ENCODE measurements at regions not wholly inside any gene's neighbourhood (a gene's known extent, or its start where the extent isn't known, plus 50 kb on each side); places are given as distances from the start of the nearest gene placed in this dataset.

- Histone ChIP-seq H3K9me3 (ENCODE audit: low read depth) (no peaks in the 10 kb centered on the region), H3K27ac (no peak overlapping the region), H3K4me1 (ENCODE audit: low read depth) (no peaks in the 10 kb centered on the region), H3K36me3 (no peaks in the 10 kb centered on the region), H3K4me3 (no peak overlapping the region), H3K27me3 (no peaks in the 10 kb centered on the region)
- no peak for TF ChIP-seq CTCF (IDR thresholded peaks at IDR 0.05; ENCODE audit: low read depth, low read length)
- no peak for DNase-seq (ENCODE audit: low read depth in 1 of 2, low spot score in 1 of 2)
Observed at GRCh38 chr16:79509211-79509631, 91.3 kb downstream of the MAF start.

GRCh38 chr16:79508294-79508693 is 92.2 kb downstream of the MAF start:
- Histone ChIP-seq H3K4me3 (no peak overlapping the region), H3K27ac (no peak overlapping the region), H3K4me1 (ENCODE audit: low read depth) (no peaks in the 10 kb centered on the region), H3K27me3 (no peaks in the 10 kb centered on the region), H3K36me3 (no peaks in the 10 kb centered on the region), H3K9me3 (ENCODE audit: low read depth) (no peaks in the 10 kb centered on the region)
- TF ChIP-seq CTCF (IDR thresholded peaks at IDR 0.05; ENCODE audit: low read depth, low read length), result no peak
- no peak for DNase-seq (ENCODE audit: low read depth in 1 of 2, low spot score in 1 of 2)

GRCh38 chr16:79505344-79505743 is 95.2 kb downstream of the MAF start:
- no peaks in the 10 kb centered on the region for H3K36me3 ChIP-seq
- TF ChIP-seq CTCF (IDR thresholded peaks at IDR 0.05; ENCODE audit: low read depth, low read length), result no peak
- H3K27ac ChIP-seq, result no peak overlapping the region
- H3K4me1 ChIP-seq (ENCODE audit: low read depth), result no peaks in the 10 kb centered on the region
- DNase-seq (ENCODE audit: low read depth in 1 of 2, low spot score in 1 of 2), result no peak
- no peaks in the 10 kb centered on the region for H3K27me3 ChIP-seq
- no peaks in the 10 kb centered on the region for H3K9me3 ChIP-seq (ENCODE audit: low read depth)
- H3K4me3 ChIP-seq, result no peak overlapping the region

- no peaks in the 10 kb centered on the region for H3K36me3 ChIP-seq
- H3K27ac ChIP-seq, result no peak overlapping the region
- no peaks in the 10 kb centered on the region for H3K9me3 ChIP-seq (ENCODE audit: low read depth)
- TF ChIP-seq CTCF (IDR thresholded peaks at IDR 0.05; ENCODE audit: low read depth, low read length), result no peak
- no peaks in the 10 kb centered on the region for H3K27me3 ChIP-seq
- no peak for DNase-seq (ENCODE audit: low read depth in 1 of 2, low spot score in 1 of 2)
- H3K4me1 ChIP-seq (ENCODE audit: low read depth), result no peaks in the 10 kb centered on the region
- H3K4me3 ChIP-seq, result no peak overlapping the region
Observed at GRCh38 chr16:79503511-79503910, 97.0 kb downstream of the MAF start.

GRCh38 chr16:79501446-79501845 is 99.1 kb downstream of the MAF start:
- no peak for DNase-seq (ENCODE audit: low read depth in 1 of 2, low spot score in 1 of 2)

More at GRCh38 chr16:79501446-79501845, 99.1 kb downstream of the MAF start:
- no peak overlapping the region for H3K4me3 ChIP-seq
- no peaks in the 10 kb centered on the region for H3K9me3 ChIP-seq (ENCODE audit: low read depth)
- H3K27ac ChIP-seq, result no peak overlapping the region
- no peaks in the 10 kb centered on the region for H3K4me1 ChIP-seq (ENCODE audit: low read depth)
- no peaks in the 10 kb centered on the region for H3K27me3 ChIP-seq
- TF ChIP-seq CTCF (IDR thresholded peaks at IDR 0.05; ENCODE audit: low read depth, low read length), result no peak
- H3K36me3 ChIP-seq, result no peaks in the 10 kb centered on the region
